Tibial nerve (tissue), 3 donors: ENCODE measurements at regions not wholly inside any gene's neighbourhood (a gene's known extent, or its start where the extent isn't known, plus 50 kb on each side); places are given as distances from the start of the nearest gene placed in this dataset.

Experiments
- EP300 ChIP-seq, 2 donors: sonication (generic); formaldehyde crosslinking; IDR thresholded peaks; one replicate each; pipeline ENCODE4 v1.6.1; 2017; ENCODE audit warnings: antibody characterized with exemption in 2 of 2, mild to moderate bottlenecking in 1 of 2
- POLR2A ChIP-seq, 2 donors: fragments of 450-650 bp; IDR thresholded peaks; one replicate each; pipeline ENCODE4 v1.6.1; 2017; ENCODE audit warnings: antibody characterized with exemption in 2 of 2, mild to moderate bottlenecking in 2 of 2, moderate library complexity in 2 of 2

GRCh38 chr10:29791773-29792172, 157.0 kb upstream of the SVIL start:
- TF ChIP-seq EP300 (IDR thresholded peaks at IDR 0.05) (no peak), POLR2A (IDR thresholded peaks at IDR 0.05) (no peak)
